ENCODE measurements at regions not wholly inside any gene's neighbourhood (a gene's known extent, or its start where the extent isn't known, plus 50 kb on each side); places are given as distances from the start of the nearest gene placed in this dataset.

DNA sequence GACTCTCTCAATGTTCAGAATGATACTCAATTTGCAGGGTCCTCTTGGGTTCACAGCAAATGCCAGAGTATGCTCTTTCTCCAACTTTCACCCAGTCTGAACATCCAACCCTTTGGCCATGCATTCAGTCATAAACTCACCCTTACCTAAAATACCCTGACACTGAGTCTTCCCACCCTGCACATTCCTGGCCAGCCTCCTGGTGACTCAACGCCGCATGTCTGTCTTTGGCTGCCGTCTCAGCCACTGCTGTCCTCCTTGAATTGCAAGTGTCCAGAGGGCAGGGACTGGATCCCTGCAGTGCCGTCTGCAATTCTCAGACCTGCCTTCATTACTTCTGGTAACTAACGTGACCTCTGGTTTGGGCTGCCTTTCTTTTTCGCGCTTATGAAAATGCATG lies 593.4 kb downstream of the QKI start:
- TF ChIP-seq, protein P1, sequence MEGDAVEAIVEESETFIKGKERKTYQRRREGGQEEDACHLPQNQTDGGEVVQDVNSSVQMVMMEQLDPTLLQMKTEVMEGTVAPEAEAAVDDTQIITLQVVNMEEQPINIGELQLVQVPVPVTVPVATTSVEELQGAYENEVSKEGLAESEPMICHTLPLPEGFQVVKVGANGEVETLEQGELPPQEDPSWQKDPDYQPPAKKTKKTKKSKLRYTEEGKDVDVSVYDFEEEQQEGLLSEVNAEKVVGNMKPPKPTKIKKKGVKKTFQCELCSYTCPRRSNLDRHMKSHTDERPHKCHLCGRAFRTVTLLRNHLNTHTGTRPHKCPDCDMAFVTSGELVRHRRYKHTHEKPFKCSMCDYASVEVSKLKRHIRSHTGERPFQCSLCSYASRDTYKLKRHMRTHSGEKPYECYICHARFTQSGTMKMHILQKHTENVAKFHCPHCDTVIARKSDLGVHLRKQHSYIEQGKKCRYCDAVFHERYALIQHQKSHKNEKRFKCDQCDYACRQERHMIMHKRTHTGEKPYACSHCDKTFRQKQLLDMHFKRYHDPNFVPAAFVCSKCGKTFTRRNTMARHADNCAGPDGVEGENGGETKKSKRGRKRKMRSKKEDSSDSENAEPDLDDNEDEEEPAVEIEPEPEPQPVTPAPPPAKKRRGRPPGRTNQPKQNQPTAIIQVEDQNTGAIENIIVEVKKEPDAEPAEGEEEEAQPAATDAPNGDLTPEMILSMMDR (IDR thresholded peaks at IDR 0.05 in 4 of 5, conservative IDR thresholded peaks at IDR 0.05 in 1 of 5) = no peak
- TF ChIP-seq POLR2A (IDR thresholded peaks at IDR 0.05) = no peak

Measured in gastrocnemius medialis (tissue), 4 donors.